GM23338 (cell line): ENCODE measurements at regions not wholly inside any gene's neighbourhood (a gene's known extent, or its start where the extent isn't known, plus 50 kb on each side); places are given as distances from the start of the nearest gene placed in this dataset.

Experiments
- ATAC-seq: fragments of 200-7000 bp; cut with Tn5 transposase; 3 replicates; pipeline ENCODE4 v1.9.1; 2020
- DNase-seq: peaks from one replicate; pipeline ENCODE4 v3.0.0-alpha.2; 2015; ENCODE audit warnings: low spot score
- H2AFZ ChIP-seq: fragments of 200-600 bp; sonication (generic); 2 replicates; pipeline ENCODE4 v1.8.0; 2016; ENCODE audit warnings: antibody characterized with exemption, mild to moderate bottlenecking, moderate library complexity
- H3F3A ChIP-seq: fragments of 200-600 bp; sonication (generic); replicated peaks from 2 replicates; pipeline ENCODE4 v1.8.0; 2017; ENCODE audit warnings: antibody characterized with exemption, mixed run types, low read depth
- H3K27ac ChIP-seq: fragments of 200-600 bp; sonication (generic); 2 replicates; pipeline ENCODE4 v1.6.1; 2016; ENCODE audit warnings: low read depth
- H3K27me3 ChIP-seq: fragments of 200-600 bp; sonication (generic); 2 replicates; pipeline ENCODE4 v1.8.0; 2016; ENCODE audit warnings: mild to moderate bottlenecking, mixed run types, moderate library complexity; ENCODE audit not compliant: insufficient read depth
- H3K36me3 ChIP-seq: fragments of 200-600 bp; sonication (generic); 2 replicates; pipeline ENCODE4 v1.8.0; 2016; ENCODE audit warnings: mild to moderate bottlenecking; ENCODE audit not compliant: insufficient read depth
- H3K4me1 ChIP-seq: fragments of 200-600 bp; sonication (generic); 2 replicates; pipeline ENCODE4 v1.8.0; 2016; ENCODE audit warnings: mild to moderate bottlenecking, moderate library complexity; ENCODE audit not compliant: insufficient read depth
- H3K4me2 ChIP-seq: fragments of 200-600 bp; sonication (generic); 2 replicates; pipeline ENCODE4 v1.7.1; 2017; ENCODE audit warnings: mixed run types
- H3K4me3 ChIP-seq: fragments of 200-600 bp; sonication (generic); 2 replicates; pipeline ENCODE4 v1.6.1; 2016; ENCODE audit warnings: mixed run types
- H3K79me2 ChIP-seq: fragments of 200-600 bp; sonication (generic); replicated peaks from 2 replicates; pipeline ENCODE4 v1.8.0; 2017; ENCODE audit warnings: mild to moderate bottlenecking; ENCODE audit not compliant: insufficient read depth
- H3K9me2 ChIP-seq: fragments of 200-600 bp; sonication (generic); 2 replicates; pipeline ENCODE4 v1.8.0; 2017; ENCODE audit not compliant: insufficient read depth
- H4K20me1 ChIP-seq: fragments of 200-600 bp; sonication (generic); replicated peaks from 2 replicates; pipeline ENCODE4 v1.8.0; 2017; ENCODE audit warnings: mild to moderate bottlenecking; ENCODE audit not compliant: insufficient read depth
- H3K27ac Mint-ChIP-seq: 2 replicates; pipeline ENCODE4 v1.8.0; 2020; ENCODE audit warnings: inconsistent platforms, mild to moderate bottlenecking, moderate library complexity, mixed read lengths
- H3K27me3 Mint-ChIP-seq: 3 replicates; pipeline ENCODE4 v1.8.0; 2022; ENCODE audit warnings: low read depth, mild to moderate bottlenecking, moderate library complexity, mixed read lengths, inconsistent platforms; ENCODE audit not compliant: insufficient read depth, poor library complexity
- H3K36me3 Mint-ChIP-seq: 3 replicates; pipeline ENCODE4 v1.8.0; 2021; ENCODE audit warnings: low read depth, mild to moderate bottlenecking, inconsistent platforms, moderate library complexity, mixed read lengths
- H3K4me1 Mint-ChIP-seq: 3 replicates; pipeline ENCODE4 v1.8.0; 2020; ENCODE audit warnings: mild to moderate bottlenecking, inconsistent platforms, mixed read lengths
- H3K4me3 Mint-ChIP-seq: 3 replicates; pipeline ENCODE4 v1.8.0; 2021; ENCODE audit warnings: moderate library complexity, mild to moderate bottlenecking, inconsistent platforms, mixed read lengths
- H3K9me3 Mint-ChIP-seq: 3 replicates; pipeline ENCODE4 v1.8.0; 2020; ENCODE audit warnings: moderate library complexity, mild to moderate bottlenecking, inconsistent platforms, mixed read lengths
- CREB1 ChIP-seq: fragments of 250-450 bp; sonication (Bioruptor Pico); IDR thresholded peaks from 2 replicates; pipeline ENCODE4 v1.5.0; 2020; ENCODE audit warnings: low read depth, mild to moderate bottlenecking, moderate library complexity
- CTCF ChIP-seq, 2 experiments: fragments of 200-600 bp in 1 of 2; sonication (generic) in 1 of 2; conservative IDR thresholded peaks; 2 replicates each; pipeline versions ENCODE4 v1.5.1 to v1.6.1; 2016 to 2017; ENCODE audit warnings: antibody characterized with exemption in 2 of 2, low read depth in 2 of 2, mild to moderate bottlenecking in 2 of 2, moderate library complexity in 1 of 2
- EZH2 ChIP-seq: fragments of 200-600 bp; sonication (generic); IDR thresholded peaks from one replicate; pipeline ENCODE4 v1.8.0; 2017; ENCODE audit warnings: antibody characterized with exemption, mild to moderate bottlenecking, low read depth; ENCODE audit not compliant: unreplicated experiment
- EZH2phosphoT487 ChIP-seq: fragments of 200-600 bp; sonication (generic); IDR thresholded peaks from one replicate; pipeline ENCODE4 v1.8.1; 2018; ENCODE audit warnings: antibody characterized with exemption; ENCODE audit not compliant: unreplicated experiment
- JUNB ChIP-seq: IDR thresholded peaks from one replicate; pipeline ENCODE4 v1.6.1; 2016; ENCODE audit warnings: antibody characterized with exemption; ENCODE audit not compliant: unreplicated experiment
- NANOG ChIP-seq: IDR thresholded peaks from 2 replicates; pipeline ENCODE4 v1.6.1; 2016; ENCODE audit warnings: antibody characterized with exemption, borderline replicate concordance
- POLR2AphosphoS5 ChIP-seq: IDR thresholded peaks from 2 replicates; pipeline ENCODE4 v1.6.1; 2016; ENCODE audit warnings: antibody characterized with exemption, low read depth
- STAT1 ChIP-seq: IDR thresholded peaks from one replicate; pipeline ENCODE4 v1.6.1; 2016; ENCODE audit warnings: antibody characterized with exemption; ENCODE audit not compliant: unreplicated experiment
- ZNF114 ChIP-seq: fragments of 250-450 bp; sonication (Bioruptor Pico); IDR thresholded peaks from 2 replicates; pipeline ENCODE4 v1.5.0; 2020; ENCODE audit warnings: mild to moderate bottlenecking, moderate library complexity
- ZNF331 ChIP-seq: fragments of 250-450 bp; sonication (Bioruptor Pico); IDR thresholded peaks from 2 replicates; pipeline ENCODE4 v1.5.0; 2020; ENCODE audit warnings: low read depth, mild to moderate bottlenecking, moderate library complexity
- ZNF462 ChIP-seq: fragments of 250-450 bp; sonication (Bioruptor Pico); IDR thresholded peaks from 2 replicates; pipeline ENCODE4 v1.5.0; 2020; ENCODE audit warnings: mild to moderate bottlenecking, moderate library complexity
- TF ChIP-seq, protein P1 (sequence below): IDR thresholded peaks from one replicate; pipeline ENCODE4 v1.6.1; 2018; ENCODE audit warnings: antibody characterized with exemption; ENCODE audit not compliant: unreplicated experiment
- TF ChIP-seq, protein P2 (sequence below): IDR thresholded peaks from 2 replicates; pipeline ENCODE4 v1.6.1; 2016; ENCODE audit warnings: antibody characterized with exemption

DNA sequence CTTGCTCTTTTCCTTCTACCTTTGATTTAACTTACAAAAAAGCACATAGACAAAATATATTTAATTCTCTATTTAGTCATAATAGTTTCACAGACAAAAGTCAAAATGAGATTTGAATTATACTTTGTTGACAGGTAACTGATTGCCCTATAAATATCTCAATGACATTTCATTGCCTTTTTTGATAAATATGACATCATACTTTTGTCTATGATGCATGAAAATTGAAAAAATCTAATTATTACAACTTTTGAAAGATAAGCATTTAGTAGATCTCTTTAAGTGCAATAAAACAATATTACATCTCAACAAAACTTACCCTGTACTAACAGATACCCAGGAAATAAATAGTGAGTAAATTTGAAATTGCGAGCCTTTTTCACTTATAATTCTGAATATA is 147.9 kb downstream of the SERPINI1 start:
- ATAC-seq = no peak
- H3K9me3 Mint-ChIP-seq = no peaks in the 10 kb centered on the region

More for the DNA sequence above, 147.9 kb downstream of the SERPINI1 start:
- TF ChIP-seq EZH2 = no peak
- no peak for TF ChIP-seq STAT1
- TF ChIP-seq ZNF462 (CRISPR knock-in tag) = no peak
- TF ChIP-seq JUNB = no peak
- no peak for TF ChIP-seq CREB1 (CRISPR knock-in tag)
- TF ChIP-seq CTCF (conservative IDR thresholded peaks at IDR 0.05; ENCODE audit: low read depth in 2 of 2) = no peak
- TF ChIP-seq POLR2AphosphoS5 = no peak
- TF ChIP-seq, protein P1, sequence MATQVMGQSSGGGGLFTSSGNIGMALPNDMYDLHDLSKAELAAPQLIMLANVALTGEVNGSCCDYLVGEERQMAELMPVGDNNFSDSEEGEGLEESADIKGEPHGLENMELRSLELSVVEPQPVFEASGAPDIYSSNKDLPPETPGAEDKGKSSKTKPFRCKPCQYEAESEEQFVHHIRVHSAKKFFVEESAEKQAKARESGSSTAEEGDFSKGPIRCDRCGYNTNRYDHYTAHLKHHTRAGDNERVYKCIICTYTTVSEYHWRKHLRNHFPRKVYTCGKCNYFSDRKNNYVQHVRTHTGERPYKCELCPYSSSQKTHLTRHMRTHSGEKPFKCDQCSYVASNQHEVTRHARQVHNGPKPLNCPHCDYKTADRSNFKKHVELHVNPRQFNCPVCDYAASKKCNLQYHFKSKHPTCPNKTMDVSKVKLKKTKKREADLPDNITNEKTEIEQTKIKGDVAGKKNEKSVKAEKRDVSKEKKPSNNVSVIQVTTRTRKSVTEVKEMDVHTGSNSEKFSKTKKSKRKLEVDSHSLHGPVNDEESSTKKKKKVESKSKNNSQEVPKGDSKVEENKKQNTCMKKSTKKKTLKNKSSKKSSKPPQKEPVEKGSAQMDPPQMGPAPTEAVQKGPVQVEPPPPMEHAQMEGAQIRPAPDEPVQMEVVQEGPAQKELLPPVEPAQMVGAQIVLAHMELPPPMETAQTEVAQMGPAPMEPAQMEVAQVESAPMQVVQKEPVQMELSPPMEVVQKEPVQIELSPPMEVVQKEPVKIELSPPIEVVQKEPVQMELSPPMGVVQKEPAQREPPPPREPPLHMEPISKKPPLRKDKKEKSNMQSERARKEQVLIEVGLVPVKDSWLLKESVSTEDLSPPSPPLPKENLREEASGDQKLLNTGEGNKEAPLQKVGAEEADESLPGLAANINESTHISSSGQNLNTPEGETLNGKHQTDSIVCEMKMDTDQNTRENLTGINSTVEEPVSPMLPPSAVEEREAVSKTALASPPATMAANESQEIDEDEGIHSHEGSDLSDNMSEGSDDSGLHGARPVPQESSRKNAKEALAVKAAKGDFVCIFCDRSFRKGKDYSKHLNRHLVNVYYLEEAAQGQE = no peak
- TF ChIP-seq, protein P2, sequence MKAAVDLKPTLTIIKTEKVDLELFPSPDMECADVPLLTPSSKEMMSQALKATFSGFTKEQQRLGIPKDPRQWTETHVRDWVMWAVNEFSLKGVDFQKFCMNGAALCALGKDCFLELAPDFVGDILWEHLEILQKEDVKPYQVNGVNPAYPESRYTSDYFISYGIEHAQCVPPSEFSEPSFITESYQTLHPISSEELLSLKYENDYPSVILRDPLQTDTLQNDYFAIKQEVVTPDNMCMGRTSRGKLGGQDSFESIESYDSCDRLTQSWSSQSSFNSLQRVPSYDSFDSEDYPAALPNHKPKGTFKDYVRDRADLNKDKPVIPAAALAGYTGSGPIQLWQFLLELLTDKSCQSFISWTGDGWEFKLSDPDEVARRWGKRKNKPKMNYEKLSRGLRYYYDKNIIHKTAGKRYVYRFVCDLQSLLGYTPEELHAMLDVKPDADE = no peak
- no peak for TF ChIP-seq EZH2phosphoT487
- TF ChIP-seq ZNF114 (CRISPR knock-in tag) = no peak
- TF ChIP-seq NANOG = no peak
- TF ChIP-seq ZNF331 = no peak
- no peaks in the 10 kb centered on the region for H3K4me1 ChIP-seq
- peaks cover 6% of the 10 kb centered on the region for H3K4me1 Mint-ChIP-seq
- H3K9me2 ChIP-seq = no peaks in the 10 kb centered on the region
- no peak for DNase-seq
- H3K36me3 Mint-ChIP-seq = no peaks in the 10 kb centered on the region
- H3K27me3 ChIP-seq = no peaks in the 10 kb centered on the region
- H3K27ac Mint-ChIP-seq = no peak overlapping the region
- no peak overlapping the region for H3K27ac ChIP-seq
- H3K4me3 Mint-ChIP-seq = no peak overlapping the region
- H3K79me2 ChIP-seq = no peaks in the 10 kb centered on the region
- H3K36me3 ChIP-seq = no peaks in the 10 kb centered on the region
- no peak overlapping the region for H2AFZ ChIP-seq
- peaks cover 2% of the 10 kb centered on the region for H3K27me3 Mint-ChIP-seq
- no peaks in the 10 kb centered on the region for H4K20me1 ChIP-seq
- no peak overlapping the region for H3K4me2 ChIP-seq
- no peak overlapping the region for H3K4me3 ChIP-seq
- H3F3A ChIP-seq = no peaks in the 10 kb centered on the region
